AML-193 (cell line): ENCODE measurements at regions not wholly inside any gene's neighbourhood (a gene's known extent, or its start where the extent isn't known, plus 50 kb on each side); places are given as distances from the start of the nearest gene placed in this dataset.
"Not testable (repeated sequence)": the region's sequence is repeated elsewhere in the genome, so short reads cannot be mapped to it uniquely, and the experiment has no call there.

ENCODE experiments used
- DNase-seq, 2 experiments: peaks; one replicate each; lab custom pipeline; 2025; lab: John Stamatoyannopoulos, UW

DNA sequence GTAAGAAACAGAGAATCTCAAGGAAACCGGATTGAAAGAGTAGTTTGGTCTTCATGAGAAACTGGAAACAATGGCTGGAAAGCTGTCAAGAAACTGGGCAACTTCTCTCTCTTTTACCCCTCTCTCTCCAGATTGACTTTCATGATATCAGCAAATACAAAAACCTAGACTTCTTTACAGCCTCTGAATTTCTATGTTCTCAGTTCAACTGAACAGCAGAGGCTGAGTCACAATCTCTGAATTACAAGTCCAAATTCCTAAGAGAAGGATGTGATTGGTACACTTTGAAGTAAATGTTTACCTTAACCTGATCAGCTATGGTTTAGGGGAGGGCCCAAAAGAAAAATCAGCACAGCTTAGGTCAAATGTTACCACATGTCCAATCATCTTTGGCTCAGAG, 974.9 kb downstream of the RPA4 start:
- DNase-seq: no peak

- DNase-seq: no peak
These were observed 976.5 kb downstream of the RPA4 start for GRCh38 chrX:97860226-97860625.

GRCh38 chrX:97863261-97863660, 979.6 kb downstream of the RPA4 start:
- no peak for DNase-seq

DNA sequence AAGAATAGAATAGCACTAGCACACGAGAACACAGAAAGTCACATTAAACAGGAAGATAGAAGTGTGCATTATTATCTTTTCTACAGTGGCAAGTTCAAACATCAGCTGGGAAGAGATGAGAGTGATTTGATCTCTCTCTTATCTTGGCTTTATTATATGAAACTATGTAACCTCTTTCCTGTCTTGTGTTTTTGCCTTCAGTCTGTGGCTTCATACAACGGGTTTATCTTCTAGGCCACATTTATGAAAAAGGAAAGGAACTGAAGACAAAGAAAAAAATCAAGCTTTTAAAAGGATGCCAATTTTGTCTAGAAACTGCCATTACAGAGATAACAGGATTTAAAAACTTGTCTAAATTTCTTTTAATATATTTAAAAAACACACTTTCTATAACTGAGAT, 983.6 kb downstream of the RPA4 start:
- no peak for DNase-seq

DNA sequence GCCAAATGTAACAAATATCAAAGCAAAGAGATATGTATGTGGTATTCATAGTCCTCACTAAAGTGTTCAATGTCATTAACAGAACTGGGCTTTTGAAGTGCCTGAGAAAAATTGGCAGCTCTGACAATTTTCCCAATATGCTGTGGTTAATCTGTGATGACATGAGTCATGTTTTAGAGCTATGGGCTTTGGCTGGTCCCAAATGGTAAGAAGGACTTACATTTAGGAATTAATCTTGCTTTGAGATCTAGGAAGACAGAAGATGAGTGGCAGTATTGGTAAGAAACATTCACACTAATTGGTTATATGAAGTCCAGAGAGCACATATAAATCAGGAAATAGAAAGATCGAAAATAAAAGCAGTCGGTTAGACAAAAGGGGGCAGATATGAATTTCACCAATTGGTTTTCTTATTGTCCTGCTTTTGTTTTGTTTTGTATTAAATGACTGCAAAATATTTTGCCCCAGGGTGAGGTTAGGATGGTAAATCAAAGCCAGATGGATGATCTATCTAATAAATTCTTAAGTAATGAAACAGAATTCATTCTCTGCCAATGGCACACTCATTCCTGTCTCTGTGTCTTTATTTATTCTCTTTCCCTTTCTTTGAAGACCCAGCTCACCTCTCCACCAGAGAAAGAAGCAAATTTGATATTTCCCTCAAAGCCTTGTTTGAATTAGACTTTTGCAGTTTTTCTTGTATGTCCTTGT, 993.1 kb downstream of the RPA4 start:
- DNase-seq: no peak

DNA sequence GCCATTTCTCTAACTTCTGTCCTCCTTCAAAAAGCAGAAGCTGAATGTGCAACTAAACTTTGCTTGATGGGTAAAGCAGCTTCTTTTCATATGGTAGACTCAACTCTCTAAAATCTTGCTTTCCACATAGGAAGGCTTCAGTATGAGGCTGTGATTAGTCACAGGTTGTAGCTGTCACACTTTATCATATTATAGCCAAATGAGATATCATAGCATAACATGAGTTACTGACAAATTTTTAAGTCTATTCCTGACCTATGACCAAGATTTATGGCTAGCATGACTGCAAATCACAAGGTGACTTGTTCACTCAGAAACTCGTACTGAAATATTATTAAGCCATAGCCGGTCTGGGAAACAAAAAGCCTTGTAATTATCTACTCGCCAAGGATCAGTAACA, 998.6 kb downstream of the RPA4 start:
- DNase-seq: no peak

- DNase-seq: no peak
These were observed 1012.0 kb downstream of the RPA4 start for GRCh38 chrX:97895751-97896150.

DNA sequence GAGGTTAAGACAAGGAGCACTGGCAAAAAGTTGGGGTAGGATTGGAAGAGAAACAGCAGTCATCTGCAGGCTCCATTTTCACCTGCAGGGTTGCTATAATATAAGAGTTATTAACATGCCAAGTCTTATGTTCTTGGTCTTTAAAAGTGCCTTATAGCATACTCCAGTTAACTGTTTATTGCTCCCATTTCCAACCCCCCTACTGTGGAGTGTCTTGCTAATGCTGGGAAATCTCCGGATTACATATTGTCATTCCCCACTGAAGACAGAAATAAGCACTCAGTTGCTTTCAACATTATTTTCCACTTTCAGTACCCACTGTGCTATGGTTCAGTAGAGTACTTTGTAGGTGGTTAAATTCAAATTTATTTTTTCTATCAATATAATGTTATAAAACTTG, 1014.3 kb downstream of the RPA4 start:
- DNase-seq: no peak

DNA sequence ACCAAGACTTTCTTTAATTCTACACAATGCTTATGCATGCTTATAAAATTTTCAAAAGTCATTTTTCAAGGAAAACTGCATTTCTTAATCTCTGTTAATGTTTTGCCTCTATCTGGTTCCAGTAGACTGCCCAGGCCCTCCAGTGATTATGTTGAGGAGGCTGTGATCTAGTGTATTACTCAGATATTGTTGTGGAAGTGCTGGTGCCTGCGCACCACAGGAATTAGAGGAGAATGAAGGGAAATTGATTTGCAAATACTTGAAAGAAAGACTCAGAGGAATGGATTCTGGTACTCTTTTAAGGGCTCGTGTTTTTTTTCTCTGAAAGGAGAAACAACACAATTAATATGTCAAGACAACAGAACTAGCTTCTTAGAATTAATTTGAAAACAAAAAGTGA, 1015.1 kb downstream of the RPA4 start:
- DNase-seq: no peak

DNA sequence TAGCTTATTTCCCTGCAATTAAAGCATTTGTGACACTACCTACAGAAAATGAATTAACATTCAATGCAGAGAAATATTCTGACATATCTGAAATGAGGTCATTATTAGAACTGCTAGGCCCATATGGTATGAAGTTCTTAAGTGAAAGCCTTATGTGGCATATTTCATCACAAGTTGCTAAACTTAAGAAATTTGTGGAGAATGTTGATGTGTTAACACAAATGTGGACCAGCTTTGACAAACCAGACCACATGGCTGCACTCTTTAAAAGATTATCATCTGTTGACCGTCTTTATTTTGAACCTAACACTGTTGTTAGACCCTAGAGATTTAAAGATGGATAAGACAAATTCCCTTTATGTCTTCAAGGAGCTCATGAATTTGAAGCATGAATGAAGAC, 1024.1 kb downstream of the RPA4 start:
- no peak for DNase-seq

GRCh38 chrX:97909245-97909644, 1025.5 kb downstream of the RPA4 start:
- DNase-seq: peak; percentile 0 to 29

- DNase-seq: not testable (repeated sequence)
These were observed 1031.7 kb downstream of the RPA4 start for GRCh38 chrX:97915390-97915789.

GRCh38 chrX:97921223-97921622, 1037.5 kb downstream of the RPA4 start:
- DNase-seq: not testable (repeated sequence)

DNA sequence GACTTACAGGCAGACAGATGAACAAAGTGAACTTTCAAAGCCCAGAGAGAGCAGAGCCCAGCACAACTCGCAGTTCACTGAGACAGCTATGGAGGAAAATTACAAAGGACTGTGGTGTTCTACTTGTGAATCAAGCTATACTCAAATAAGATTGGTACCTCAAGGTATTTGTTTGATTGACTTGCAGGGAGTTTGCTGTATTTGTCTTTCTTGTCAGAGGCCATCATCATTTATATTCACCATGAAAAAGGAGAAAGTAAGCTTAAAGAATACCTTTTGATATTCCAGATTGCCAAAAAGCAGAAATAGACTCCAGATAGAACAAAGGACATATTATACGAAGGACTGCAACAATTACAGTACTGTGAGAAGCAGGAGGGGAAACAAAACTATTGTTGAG, 1047.9 kb downstream of the RPA4 start:
- DNase-seq: no peak

DNA sequence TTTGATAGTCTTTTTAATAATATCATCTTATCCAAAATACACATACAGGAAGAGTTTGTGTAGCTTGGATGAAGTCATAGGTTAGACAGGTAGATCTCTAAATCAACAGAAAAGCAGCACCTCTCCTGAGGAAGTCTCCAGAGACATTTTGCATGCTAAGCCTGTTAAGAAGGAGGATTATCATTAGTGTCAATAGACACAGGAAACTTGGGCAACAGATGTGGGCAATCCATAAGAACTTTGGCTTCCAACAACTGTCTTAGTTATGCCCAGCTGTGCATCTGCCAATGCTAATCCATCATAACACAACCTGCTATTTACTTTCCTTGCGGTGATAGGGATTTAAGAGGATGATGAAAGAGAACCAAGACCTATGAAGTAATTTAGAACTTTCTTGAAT, 1052.6 kb downstream of the RPA4 start:
- DNase-seq: no peak

GRCh38 chrX:97938706-97939105, 1055.0 kb downstream of the RPA4 start:
- no peak for DNase-seq

DNA sequence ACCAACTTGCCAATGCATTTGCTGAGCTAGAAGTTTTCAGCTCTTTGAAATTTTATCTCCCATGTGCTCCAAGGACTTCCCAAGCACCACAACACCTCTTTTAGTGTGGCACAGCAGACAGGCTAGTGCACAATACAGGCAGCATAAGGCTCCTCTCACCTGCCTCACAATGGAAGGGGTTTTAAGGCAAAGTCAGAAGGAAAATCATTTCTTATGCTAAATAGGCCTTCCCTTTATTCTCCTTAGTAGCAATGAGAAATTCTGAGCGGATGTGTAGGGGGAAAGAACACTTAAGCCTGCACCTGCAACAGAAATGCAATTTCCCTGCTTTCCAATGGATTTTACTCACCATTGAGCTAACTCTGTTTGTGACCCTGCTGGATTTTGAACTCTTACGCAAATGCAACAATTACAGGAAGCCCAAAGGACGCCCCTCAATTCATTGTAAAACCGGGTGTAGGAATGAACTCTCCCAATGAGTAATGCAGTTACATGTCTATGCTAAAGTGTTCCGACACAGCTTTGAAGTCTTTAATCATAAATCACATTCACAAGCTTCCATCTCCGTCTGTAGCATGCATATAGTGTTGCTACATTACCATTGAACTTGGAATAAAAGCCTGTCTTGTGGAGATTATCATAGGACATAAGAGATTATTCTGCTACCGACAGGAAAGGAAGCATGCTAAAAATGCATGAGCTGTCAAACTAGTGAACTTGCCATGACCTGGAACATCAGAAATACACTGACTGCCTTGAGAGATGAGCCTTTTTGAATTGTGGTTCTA, 1084.9 kb downstream of the RPA4 start:
- no peak for DNase-seq

- DNase-seq: no peak
These were observed 1100.9 kb downstream of the RPA4 start for GRCh38 chrX:97984641-97985040.

DNA sequence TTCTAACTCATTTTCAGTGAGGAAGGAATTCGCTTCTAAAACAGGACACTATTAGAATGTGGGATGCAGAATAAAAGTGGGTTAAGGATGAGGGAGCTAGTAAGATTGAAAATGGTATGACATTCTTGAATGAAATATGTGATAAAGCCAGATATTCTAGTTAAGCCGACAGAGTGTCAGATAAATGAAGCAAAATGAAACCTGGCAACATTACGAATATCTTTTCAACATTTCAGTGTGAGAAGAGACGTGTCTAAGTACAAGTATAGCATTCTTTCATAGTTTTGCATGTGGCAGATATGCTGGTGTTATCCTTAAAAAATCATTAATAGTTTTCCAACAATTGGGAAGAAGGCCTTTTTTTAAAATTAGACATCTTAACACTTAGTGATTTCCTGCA, 1101.4 kb downstream of the RPA4 start:
- no peak for DNase-seq

DNA sequence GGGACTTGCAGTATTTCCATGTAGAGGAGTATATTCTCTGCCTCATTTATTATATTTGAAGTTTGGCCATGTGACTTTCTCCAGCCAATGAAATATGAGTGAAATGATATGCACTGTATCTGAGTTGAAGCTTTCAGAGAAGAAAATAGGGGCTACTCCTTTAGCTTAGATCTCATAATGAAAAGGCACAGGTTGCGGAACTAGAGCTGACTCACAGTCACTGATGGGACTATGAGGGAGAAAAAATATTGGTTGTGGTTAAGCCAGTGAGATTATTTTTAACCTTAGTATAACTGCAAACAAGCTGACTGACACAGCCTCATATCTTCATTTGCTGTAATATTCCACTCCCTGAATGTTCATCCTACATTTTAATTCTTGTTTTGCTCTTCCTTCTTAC, 1104.3 kb downstream of the RPA4 start:
- no peak for DNase-seq

- DNase-seq: no peak
These were observed 1112.1 kb downstream of the RPA4 start for GRCh38 chrX:97995834-97996233.

GRCh38 chrX:98028691-98029090, 1145.0 kb downstream of the RPA4 start:
- no peak for DNase-seq

GRCh38 chrX:98029861-98030260, 1146.2 kb downstream of the RPA4 start:
- no peak for DNase-seq

DNA sequence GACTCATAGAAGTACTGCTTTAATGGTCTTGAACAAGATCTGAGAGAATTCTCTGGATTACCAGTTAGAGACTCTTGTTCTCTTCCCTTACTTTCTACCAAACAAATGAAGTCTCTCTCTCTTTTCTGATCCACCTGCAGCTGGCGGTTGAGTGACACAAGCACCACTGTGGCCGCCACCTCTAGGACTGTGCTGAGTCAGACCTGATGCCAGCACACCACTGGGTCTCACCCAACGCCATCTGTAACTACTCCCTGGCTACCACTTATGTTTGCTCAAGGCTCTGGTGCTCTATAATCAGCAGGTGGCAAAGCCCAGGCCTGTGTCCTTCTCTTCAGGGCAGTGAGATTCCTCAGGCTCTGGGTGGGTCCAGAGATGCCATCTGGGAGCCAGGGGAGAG, 1173.5 kb downstream of the RPA4 start:
- DNase-seq: no peak
